Stomach smooth muscle (tissue), 2 donors: ENCODE measurements at regions not wholly inside any gene's neighbourhood (a gene's known extent, or its start where the extent isn't known, plus 50 kb on each side); places are given as distances from the start of the nearest gene placed in this dataset.
"Not testable (repeated sequence)": the region's sequence is repeated elsewhere in the genome, so short reads cannot be mapped to it uniquely, and the experiment has no call there.

Source experiments
- H3K27ac ChIP-seq: one replicate; pipeline ENCODE4 v1.7.0; 2013; ENCODE audit warnings: mild to moderate bottlenecking, low read length, inconsistent platforms
- H3K27me3 ChIP-seq, 2 donors: one replicate each; pipeline ENCODE4 v1.7.0; 2013; ENCODE audit warnings: low read length in 2 of 2; ENCODE audit not compliant: insufficient read depth in 2 of 2, control insufficient read depth in 1 of 2
- H3K36me3 ChIP-seq, 2 donors: one replicate each; pipeline ENCODE4 v1.7.0; 2013; ENCODE audit warnings: low read length in 2 of 2; ENCODE audit not compliant: control insufficient read depth in 2 of 2, insufficient read depth in 2 of 2
- H3K4me1 ChIP-seq: one replicate; pipeline ENCODE4 v1.7.0; 2013; ENCODE audit warnings: low read length; ENCODE audit not compliant: control insufficient read depth, insufficient read depth
- H3K4me3 ChIP-seq, 2 donors: one replicate each; pipeline ENCODE4 v1.7.0; 2013; ENCODE audit warnings: low read length in 2 of 2
- H3K9ac ChIP-seq, 2 donors: one replicate each; pipeline ENCODE4 v1.7.0; 2013; ENCODE audit warnings: low read length in 2 of 2, mild to moderate bottlenecking in 1 of 2
- H3K9me3 ChIP-seq, 2 donors: one replicate each; pipeline ENCODE4 v1.7.0; 2013; ENCODE audit warnings: low read length in 2 of 2; ENCODE audit not compliant: control insufficient read depth in 2 of 2
- donor health status: healthy.
- donor health status: Pancreatic carcinoma.

DNA sequence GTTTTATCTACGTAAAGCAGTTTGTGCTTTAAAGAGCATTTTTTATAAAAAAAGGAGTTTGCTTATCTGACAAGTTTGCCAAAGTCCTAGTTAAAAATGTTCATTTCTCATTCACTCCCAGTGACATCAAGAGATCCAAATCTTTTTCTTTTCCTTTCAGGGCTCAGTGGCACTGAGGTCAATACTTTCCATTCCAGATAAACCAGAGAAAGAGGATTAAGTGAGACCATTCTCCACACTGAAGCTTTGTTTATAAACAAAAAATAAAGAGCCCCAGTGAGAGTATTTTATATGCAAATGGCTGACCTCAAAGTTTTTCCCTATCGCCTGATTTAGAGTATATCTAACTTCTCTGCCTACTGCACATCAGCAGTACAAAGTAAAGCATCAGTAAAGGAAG is 199.8 kb downstream of the ALG10B start:
- no peak overlapping the region for H3K27ac ChIP-seq
- H3K36me3 ChIP-seq = no peaks in the 10 kb centered on the region
- no peak overlapping the region for H3K9ac ChIP-seq
- H3K4me1 ChIP-seq = no peaks in the 10 kb centered on the region
- H3K4me3 ChIP-seq = no peak overlapping the region
- H3K9me3 ChIP-seq = no peaks in the 10 kb centered on the region
- no peaks in the 10 kb centered on the region for H3K27me3 ChIP-seq

DNA sequence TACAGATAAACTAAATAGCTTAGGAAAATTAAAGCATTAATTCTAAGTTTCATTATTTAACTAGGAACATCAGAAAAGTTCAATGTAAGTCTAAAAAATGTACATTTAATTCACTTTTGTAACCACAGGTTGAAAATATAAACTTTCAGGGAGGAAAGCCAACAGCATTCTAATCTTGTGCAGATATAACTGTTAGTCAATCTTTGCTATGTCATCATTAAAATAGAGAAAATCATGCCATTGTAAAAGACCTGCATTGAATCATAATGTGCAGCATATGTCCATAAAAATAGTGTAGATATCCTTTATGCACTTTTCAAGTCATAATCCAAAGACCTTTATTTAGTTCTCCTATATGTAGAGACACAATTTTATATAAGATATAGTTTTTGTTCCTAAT is 207.3 kb downstream of the ALG10B start:
- no peak overlapping the region for H3K4me3 ChIP-seq
- no peaks in the 10 kb centered on the region for H3K4me1 ChIP-seq
- H3K9ac ChIP-seq = no peak overlapping the region
- H3K36me3 ChIP-seq = no peaks in the 10 kb centered on the region
- H3K27ac ChIP-seq = no peak overlapping the region
- no peaks in the 10 kb centered on the region for H3K9me3 ChIP-seq
- H3K27me3 ChIP-seq = no peaks in the 10 kb centered on the region

DNA sequence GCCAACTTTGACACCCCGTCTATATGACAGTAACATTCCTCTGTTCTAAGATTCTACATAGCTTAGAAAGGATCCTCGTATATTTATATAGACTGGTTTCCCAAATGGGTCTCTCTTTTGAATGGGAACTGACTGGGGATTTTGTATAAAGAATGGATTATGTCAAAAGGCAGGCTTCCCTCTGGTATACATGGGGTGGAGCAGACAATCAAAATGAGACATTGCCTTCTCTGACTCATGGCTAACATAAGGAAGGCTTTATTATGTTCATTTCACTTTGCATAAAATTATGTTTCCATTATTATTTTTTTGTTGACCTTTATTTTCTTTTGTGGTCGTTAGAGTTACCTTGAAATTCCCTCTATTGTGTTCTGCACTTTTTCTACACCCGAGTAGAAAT is 211.1 kb downstream of the ALG10B start:
- Histone ChIP-seq H3K9ac (no peak overlapping the region), H3K9me3 (no peaks in the 10 kb centered on the region), H3K36me3 (no peaks in the 10 kb centered on the region), H3K4me3 (no peak overlapping the region), H3K4me1 (no peaks in the 10 kb centered on the region), H3K27me3 (no peaks in the 10 kb centered on the region), H3K27ac (no peak overlapping the region)

DNA sequence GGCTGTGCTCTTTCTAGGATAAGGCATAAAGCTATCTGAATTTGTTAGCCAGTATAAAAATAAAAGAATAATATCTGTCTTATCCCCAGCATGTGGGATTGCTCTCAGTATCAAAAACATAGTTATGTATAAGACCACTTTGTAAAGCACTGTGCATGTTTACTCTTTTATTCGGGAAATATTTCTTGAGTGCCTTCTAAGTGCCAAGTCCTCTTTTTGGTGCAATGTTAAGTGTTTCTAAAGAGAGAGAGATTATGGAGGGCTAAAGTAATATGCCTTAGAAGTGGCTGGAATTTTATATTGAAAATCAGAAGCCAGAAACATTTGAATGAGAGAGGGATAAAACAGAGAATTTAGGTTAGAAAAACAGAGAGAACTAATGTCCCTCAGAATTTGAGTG is 212.0 kb downstream of the ALG10B start:
- Histone ChIP-seq H3K4me3 (no peak overlapping the region), H3K36me3 (no peaks in the 10 kb centered on the region), H3K27me3 (no peaks in the 10 kb centered on the region), H3K9ac (no peak overlapping the region), H3K9me3 (no peaks in the 10 kb centered on the region), H3K4me1 (no peaks in the 10 kb centered on the region), H3K27ac (no peak overlapping the region)

- not testable (repeated sequence) for H3K4me1 ChIP-seq, H3K4me3 ChIP-seq, H3K27me3 ChIP-seq, H3K9me3 ChIP-seq, H3K9ac ChIP-seq, H3K27ac ChIP-seq, H3K36me3 ChIP-seq
Measured at GRCh38 chr12:38529281-38529680, 212.7 kb downstream of the ALG10B start.

DNA sequence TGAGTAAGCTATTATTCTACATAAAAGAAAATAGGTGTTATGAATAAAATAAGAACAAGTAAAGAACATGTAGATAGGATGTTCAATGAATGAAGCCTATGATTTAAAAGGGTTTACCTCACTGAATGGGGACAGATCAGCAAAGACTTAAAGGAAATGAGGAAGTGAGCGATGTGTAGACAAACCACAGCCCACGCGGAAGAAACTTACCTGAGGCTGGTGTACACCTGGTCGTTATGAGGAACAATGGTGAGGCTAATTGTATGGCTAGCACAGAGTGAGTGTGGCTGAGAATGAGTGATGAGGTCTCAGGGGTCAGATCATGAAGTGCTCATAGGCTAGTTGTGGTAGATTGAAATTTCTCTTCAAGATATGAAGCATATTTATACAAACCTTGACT is 221.7 kb downstream of the ALG10B start:
- Histone ChIP-seq H3K4me3 (no peak overlapping the region), H3K9me3 (no peaks in the 10 kb centered on the region), H3K9ac (no peak overlapping the region), H3K4me1 (no peaks in the 10 kb centered on the region), H3K27ac (no peak overlapping the region), H3K36me3 (no peaks in the 10 kb centered on the region), H3K27me3 (no peaks in the 10 kb centered on the region)

DNA sequence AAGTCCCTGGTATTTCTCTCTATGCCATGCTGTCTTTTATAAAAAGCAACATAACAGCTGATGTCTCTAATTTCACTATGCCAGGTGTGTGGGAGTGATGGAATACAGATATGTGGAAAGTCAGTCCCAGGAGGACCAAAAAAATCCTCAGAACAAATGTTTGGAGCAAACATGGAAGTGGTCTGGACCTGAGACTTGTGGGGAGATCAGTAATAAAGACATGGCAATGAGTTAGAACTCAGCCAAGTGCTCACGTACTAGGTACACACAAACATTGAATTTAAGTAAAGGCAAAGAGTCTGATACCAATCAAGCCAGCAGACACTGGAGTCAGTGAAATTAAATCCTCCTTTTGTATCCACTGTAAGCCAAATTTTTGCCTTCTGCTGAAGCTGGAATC is 223.6 kb downstream of the ALG10B start:
- H3K9me3 ChIP-seq = no peaks in the 10 kb centered on the region

GRCh38 chr12:38541849-38542248 is 225.3 kb downstream of the ALG10B start:
- no peaks in the 10 kb centered on the region for H3K36me3 ChIP-seq
- H3K9me3 ChIP-seq = no peaks in the 10 kb centered on the region
- H3K4me3 ChIP-seq = no peak overlapping the region
- H3K27ac ChIP-seq = no peak overlapping the region
- H3K4me1 ChIP-seq = no peaks in the 10 kb centered on the region
- no peaks in the 10 kb centered on the region for H3K27me3 ChIP-seq
- no peak overlapping the region for H3K9ac ChIP-seq

More for the DNA sequence above, 223.6 kb downstream of the ALG10B start:
- H3K9ac ChIP-seq = no peak overlapping the region
- H3K27me3 ChIP-seq = no peaks in the 10 kb centered on the region
- H3K4me3 ChIP-seq = no peak overlapping the region
- H3K4me1 ChIP-seq = no peaks in the 10 kb centered on the region
- no peaks in the 10 kb centered on the region for H3K36me3 ChIP-seq
- no peak overlapping the region for H3K27ac ChIP-seq

DNA sequence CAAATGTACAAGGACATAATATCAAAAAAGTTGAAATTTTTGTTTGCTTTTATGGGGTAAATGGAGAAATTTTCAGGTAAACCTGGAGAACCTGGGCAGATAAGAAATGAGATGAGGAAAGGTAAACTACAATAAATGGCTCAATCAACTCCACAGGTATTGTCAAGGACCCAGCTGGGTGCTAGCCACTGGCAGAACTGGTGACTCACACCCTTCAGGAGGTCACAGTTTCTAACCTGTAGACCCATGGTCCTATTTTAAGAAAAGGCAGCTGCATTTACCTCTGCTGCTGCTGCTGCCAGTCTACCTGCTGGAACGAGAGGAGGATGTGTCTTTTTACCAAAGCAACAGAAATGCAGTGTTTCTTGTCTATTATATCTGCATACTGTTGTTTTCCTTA is 226.6 kb downstream of the ALG10B start:
- Histone ChIP-seq H3K27ac (no peak overlapping the region), H3K9me3 (no peaks in the 10 kb centered on the region), H3K9ac (no peak overlapping the region), H3K4me1 (no peaks in the 10 kb centered on the region), H3K4me3 (no peak overlapping the region), H3K27me3 (no peaks in the 10 kb centered on the region), H3K36me3 (no peaks in the 10 kb centered on the region)

DNA sequence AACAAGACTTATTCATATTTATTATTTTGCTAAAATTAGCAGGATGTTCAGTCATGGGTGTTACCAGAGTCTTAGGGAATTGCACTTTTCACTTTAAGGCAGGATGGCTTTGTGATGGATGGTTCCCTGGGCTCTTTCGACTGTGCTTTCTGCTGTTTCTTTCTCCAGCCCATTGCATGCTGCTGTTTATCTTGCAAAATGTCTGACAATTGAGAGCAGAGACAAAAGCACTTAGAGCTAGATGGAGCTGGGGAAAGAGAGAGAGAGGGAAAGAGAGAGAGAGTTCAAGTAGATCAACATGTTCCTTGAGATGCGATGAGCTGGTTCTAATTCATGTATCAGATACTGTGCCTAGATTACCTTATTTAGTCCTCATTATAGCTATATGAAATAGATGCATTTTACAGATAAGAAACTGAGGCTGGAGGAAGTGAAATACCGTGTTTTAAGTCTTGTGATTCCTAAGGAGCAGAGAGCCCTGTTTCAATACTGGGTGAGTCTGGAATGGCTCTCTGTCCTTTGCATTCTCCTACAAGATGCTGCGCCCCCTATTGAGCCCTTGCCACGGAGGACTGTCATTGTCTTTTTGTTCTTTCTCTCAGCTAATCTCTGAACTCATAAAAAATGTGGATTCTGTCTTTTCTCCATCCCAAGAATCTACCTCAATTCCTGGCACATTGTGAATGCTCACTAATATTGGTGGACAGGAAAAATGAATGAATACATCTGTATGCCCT is 227.9 kb downstream of the ALG10B start:
- no peaks in the 10 kb centered on the region for H3K9me3 ChIP-seq
- H3K36me3 ChIP-seq = no peaks in the 10 kb centered on the region

DNA sequence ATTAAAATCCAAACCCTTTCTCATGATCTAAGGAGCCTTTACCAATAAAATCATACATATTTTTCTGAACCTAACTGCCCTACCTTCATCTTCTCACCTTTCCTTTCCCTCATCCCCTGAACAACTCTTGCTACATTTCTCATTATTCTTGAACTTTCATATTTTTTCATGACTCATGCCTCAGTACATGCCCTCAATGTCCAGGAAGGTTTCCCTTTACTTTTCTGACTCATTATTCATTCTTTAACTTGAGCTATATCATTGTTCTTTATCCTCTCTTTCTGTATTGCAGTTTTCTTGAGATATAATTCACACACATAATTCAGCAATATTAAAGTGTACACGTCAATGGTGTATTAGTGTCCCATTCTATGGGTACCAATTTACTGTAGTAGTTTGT is 231.0 kb downstream of the ALG10B start:
- no peaks in the 10 kb centered on the region for H3K27me3 ChIP-seq
- no peak overlapping the region for H3K4me3 ChIP-seq
- H3K36me3 ChIP-seq = no peaks in the 10 kb centered on the region

More for the DNA sequence above, 227.9 kb downstream of the ALG10B start:
- no peaks in the 10 kb centered on the region for H3K4me1 ChIP-seq
- H3K9ac ChIP-seq = no peak overlapping the region
- H3K27ac ChIP-seq = no peak overlapping the region
- no peaks in the 10 kb centered on the region for H3K27me3 ChIP-seq
- no peak overlapping the region for H3K4me3 ChIP-seq

More for the DNA sequence above, 231.0 kb downstream of the ALG10B start:
- Histone ChIP-seq H3K4me1 (no peaks in the 10 kb centered on the region), H3K9ac (no peak overlapping the region), H3K9me3 (no peaks in the 10 kb centered on the region), H3K27ac (no peak overlapping the region)
